Nephron progenitor cell (in vitro differentiated cells): ENCODE measurements at regions not wholly inside any gene's neighbourhood (a gene's known extent, or its start where the extent isn't known, plus 50 kb on each side); places are given as distances from the start of the nearest gene placed in this dataset.

ENCODE experiments used
- DNase-seq: peaks from one replicate; pipeline ENCODE4 v3.0.0; 2021
- H3K27ac Mint-ChIP-seq: 2 replicates; pipeline ENCODE4 v1.8.0; 2021; ENCODE audit warnings: mild to moderate bottlenecking, moderate library complexity, mixed read lengths
- H3K27me3 Mint-ChIP-seq: 2 replicates; pipeline ENCODE4 v1.8.0; 2021; ENCODE audit warnings: mild to moderate bottlenecking, low read depth, mixed read lengths; ENCODE audit not compliant: poor library complexity
- H3K36me3 Mint-ChIP-seq: 2 replicates; pipeline ENCODE4 v1.8.0; 2021; ENCODE audit warnings: low read depth, mixed read lengths
- H3K4me1 Mint-ChIP-seq: 2 replicates; pipeline ENCODE4 v1.8.0; 2021; ENCODE audit warnings: mixed read lengths
- H3K4me3 Mint-ChIP-seq: 2 replicates; pipeline ENCODE4 v1.8.0; 2021; ENCODE audit warnings: mild to moderate bottlenecking, moderate library complexity, mixed read lengths
- H3K9me3 Mint-ChIP-seq: 2 replicates; pipeline ENCODE4 v1.8.0; 2021; ENCODE audit warnings: mild to moderate bottlenecking, moderate library complexity, mixed read lengths
- TF ChIP-seq, protein P1 (sequence below): fragments of 200-600 bp; sonication (generic); IDR thresholded peaks from 2 replicates; pipeline ENCODE4 v1.5.0; 2021; ENCODE audit warnings: antibody characterized with exemption

DNA sequence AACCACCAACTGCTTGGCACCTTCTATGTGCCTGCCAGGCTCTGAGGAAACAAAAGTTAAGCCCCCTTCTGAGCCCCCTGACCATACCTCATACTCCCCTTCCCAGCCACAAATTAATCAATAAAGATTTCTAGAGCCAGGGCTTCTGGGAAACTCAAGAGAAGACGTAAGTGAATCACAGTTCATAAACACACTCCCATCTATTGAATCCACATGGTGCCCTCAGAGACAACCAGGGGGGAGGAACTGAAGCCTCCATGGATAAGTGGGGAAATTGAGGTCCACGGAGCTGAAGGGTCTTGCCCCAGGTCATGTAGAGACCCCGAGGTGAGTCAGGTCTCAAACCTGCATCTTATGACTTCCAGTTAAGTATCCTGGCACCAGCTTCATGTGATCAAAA lies 150.6 kb downstream of the MN1 start:
- H3K4me3 Mint-ChIP-seq: no peak overlapping the region
- TF ChIP-seq, protein P1, sequence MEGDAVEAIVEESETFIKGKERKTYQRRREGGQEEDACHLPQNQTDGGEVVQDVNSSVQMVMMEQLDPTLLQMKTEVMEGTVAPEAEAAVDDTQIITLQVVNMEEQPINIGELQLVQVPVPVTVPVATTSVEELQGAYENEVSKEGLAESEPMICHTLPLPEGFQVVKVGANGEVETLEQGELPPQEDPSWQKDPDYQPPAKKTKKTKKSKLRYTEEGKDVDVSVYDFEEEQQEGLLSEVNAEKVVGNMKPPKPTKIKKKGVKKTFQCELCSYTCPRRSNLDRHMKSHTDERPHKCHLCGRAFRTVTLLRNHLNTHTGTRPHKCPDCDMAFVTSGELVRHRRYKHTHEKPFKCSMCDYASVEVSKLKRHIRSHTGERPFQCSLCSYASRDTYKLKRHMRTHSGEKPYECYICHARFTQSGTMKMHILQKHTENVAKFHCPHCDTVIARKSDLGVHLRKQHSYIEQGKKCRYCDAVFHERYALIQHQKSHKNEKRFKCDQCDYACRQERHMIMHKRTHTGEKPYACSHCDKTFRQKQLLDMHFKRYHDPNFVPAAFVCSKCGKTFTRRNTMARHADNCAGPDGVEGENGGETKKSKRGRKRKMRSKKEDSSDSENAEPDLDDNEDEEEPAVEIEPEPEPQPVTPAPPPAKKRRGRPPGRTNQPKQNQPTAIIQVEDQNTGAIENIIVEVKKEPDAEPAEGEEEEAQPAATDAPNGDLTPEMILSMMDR: no peak
- H3K4me1 Mint-ChIP-seq: peaks cover 11% of the 10 kb centered on the region
- H3K27me3 Mint-ChIP-seq: peaks cover 92% of the 10 kb centered on the region
- H3K27ac Mint-ChIP-seq: no peak overlapping the region
- DNase-seq: no peak
- H3K9me3 Mint-ChIP-seq: peaks cover 9% of the 10 kb centered on the region
- no peaks in the 10 kb centered on the region for H3K36me3 Mint-ChIP-seq

DNA sequence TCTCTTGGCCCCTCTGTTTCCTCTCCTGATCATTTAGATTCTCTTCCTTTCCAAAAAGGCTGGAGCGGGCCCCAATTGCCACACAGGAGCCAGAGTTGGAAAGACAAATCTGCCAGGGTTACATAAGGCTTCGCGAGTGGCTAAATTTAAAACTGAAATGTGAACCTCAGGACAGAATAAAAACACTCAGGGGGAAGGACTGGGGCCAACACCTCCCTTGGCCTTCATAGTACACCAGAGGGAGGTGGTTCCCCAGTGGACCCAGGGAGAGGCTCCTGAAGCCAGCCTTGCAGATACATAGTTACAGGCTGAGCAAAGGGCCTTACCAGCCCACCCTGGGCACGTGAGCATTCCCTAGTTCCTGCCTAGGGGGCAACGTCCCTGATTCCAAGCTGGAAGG lies 150.1 kb downstream of the MN1 start:
- Mint-ChIP-seq H3K27ac (no peak overlapping the region), H3K36me3 (no peaks in the 10 kb centered on the region), H3K27me3 (peaks cover 92% of the 10 kb centered on the region), H3K4me3 (no peak overlapping the region), H3K9me3 (peaks cover 14% of the 10 kb centered on the region), H3K4me1 (peaks cover 6% of the 10 kb centered on the region)
- TF ChIP-seq, protein P1: no peak
- no peak for DNase-seq

DNA sequence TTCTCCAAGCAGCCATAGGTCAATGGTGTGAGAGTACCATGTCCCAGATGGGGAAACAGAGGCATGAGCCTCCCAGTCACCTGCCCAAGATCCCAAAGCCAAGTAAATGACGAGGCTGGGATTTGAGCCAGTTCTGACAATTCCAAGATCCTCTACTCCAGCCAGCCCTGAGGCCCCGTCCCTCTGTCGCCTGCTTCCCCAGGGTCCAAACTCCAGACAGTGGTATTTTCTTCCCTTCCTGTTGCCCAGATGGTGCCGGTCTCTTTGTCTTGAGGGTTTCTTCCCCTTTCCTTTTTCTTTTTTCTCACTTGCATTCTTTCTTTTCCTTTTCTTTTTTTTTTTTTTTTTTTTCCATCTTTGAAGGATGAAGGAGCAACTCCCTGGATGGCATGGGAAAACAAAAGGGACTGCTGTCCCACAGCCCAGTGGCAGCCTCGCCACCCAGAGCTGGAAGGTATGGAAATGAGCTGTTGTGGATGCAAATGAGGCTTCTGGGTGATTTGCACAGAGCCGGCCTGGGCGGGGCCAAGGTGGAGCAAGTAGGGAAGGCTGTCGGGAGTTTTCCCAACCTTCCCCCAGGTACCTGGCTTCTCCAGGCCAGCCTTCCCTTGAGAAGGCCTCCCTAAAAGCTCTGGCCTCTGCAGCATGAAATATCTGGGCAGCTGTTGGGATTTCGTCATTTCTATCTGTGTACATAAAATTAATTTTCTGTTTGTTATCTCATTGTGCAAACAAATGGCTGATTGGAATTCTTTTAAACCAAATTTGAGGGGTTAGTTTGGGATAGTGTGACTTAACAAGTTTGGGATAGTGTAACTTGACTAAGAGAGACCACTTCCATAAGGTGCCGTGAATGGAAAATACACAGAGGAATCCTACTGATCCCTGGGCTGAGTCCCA lies 146.8 kb downstream of the MN1 start:
- Mint-ChIP-seq H3K4me1 (peaks cover 6% of the 10 kb centered on the region), H3K27me3 (peaks cover 83% of the 10 kb centered on the region), H3K4me3 (no peak overlapping the region), H3K36me3 (no peaks in the 10 kb centered on the region), H3K27ac (no peak overlapping the region), H3K9me3 (peaks cover 25% of the 10 kb centered on the region)
- TF ChIP-seq, protein P1: no peak
- no peak for DNase-seq

DNA sequence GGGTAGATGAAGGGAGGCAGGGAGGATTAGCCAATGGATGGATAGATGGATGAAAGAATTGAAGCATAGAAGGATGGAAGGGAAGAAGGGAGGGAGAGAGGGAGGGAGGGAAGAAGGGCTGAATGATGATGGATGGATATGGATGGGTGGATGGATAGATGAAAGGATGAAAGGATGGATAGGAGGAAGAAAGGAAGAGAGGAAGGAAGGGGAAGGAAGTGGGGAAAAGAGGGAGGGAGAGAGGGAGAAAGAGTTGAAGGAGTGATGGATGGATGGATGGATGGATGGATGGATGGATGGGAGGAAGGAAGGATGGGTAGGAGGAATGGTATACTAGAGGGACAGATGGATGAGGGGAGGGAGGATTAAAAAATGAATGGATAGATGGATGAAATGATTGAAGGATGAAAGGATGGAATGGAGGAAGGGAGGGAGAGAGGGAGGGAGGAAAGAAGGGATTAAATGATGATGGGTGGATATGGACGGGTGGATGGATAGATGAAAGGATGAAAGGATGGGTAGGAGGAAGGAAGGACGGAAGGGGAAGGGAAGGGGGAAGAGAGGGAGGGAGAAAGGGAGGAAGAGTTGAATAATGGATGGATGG lies 145.9 kb downstream of the MN1 start:
- peaks cover 6% of the 10 kb centered on the region for H3K4me1 Mint-ChIP-seq
- no peak for DNase-seq
- H3K27me3 Mint-ChIP-seq: peaks cover 74% of the 10 kb centered on the region
- no peaks in the 10 kb centered on the region for H3K36me3 Mint-ChIP-seq
- no peak overlapping the region for H3K4me3 Mint-ChIP-seq
- TF ChIP-seq, protein P1: no peak
- no peak overlapping the region for H3K27ac Mint-ChIP-seq
- H3K9me3 Mint-ChIP-seq: peaks cover 25% of the 10 kb centered on the region

DNA sequence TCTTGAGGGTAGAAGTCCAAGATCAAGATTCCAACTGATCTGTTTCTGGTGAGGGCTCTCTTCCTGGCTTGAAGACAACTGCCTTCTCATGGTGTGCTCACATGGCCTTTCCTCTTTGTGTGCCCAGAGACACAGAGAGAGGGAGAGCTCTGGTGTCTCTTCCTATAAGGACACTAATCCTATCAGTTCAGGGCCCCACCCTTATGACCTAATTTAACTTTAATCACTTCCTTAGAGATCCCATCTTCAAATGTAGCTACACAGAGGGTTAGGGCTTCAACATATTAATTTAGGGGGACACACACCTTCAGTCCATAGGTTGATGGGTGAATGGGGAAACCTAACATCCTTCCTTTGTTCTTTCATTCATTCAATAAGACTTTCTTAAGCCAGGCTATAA lies 144.6 kb downstream of the MN1 start:
- no peaks in the 10 kb centered on the region for H3K4me1 Mint-ChIP-seq
- no peaks in the 10 kb centered on the region for H3K36me3 Mint-ChIP-seq
- no peak overlapping the region for H3K27ac Mint-ChIP-seq
- H3K9me3 Mint-ChIP-seq: peaks cover 25% of the 10 kb centered on the region
- peaks cover 69% of the 10 kb centered on the region for H3K27me3 Mint-ChIP-seq
- TF ChIP-seq, protein P1: no peak
- no peak for DNase-seq
- H3K4me3 Mint-ChIP-seq: no peak overlapping the region

DNA sequence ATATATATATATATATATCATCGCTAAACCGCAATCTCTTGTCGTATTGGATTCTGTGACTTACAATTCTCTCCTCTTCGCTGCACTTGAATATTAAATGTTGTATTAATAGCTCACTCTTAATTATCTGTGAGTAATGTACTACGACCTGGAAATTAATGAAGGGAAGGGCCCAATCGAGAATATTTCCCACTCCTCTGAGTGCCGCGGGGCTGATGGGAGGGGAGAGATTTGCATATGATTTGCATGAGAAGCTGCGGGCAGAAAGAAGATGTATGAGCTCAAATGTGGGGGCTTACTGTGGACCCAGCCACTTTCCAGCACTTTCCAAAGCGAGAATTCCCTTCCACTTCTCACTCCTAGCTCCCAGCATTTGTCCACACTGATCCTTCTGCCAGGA lies 141.2 kb downstream of the MN1 start:
- DNase-seq: no peak
- Mint-ChIP-seq H3K27ac (no peak overlapping the region), H3K36me3 (no peaks in the 10 kb centered on the region), H3K4me3 (no peak overlapping the region), H3K27me3 (peaks cover 72% of the 10 kb centered on the region), H3K9me3 (peaks cover 23% of the 10 kb centered on the region), H3K4me1 (peaks cover 19% of the 10 kb centered on the region)
- TF ChIP-seq, protein P1: no peak
